NCI-H1436 treated with DMSO at 0.1 percent for 48 hours (cell line): ENCODE measurements at regions not wholly inside any gene's neighbourhood (a gene's known extent, or its start where the extent isn't known, plus 50 kb on each side); places are given as distances from the start of the nearest gene placed in this dataset.
A peak's percentile ranks its signal among the peaks of the same experiment; 100 is the strongest.
"Not testable (repeated sequence)": the region's sequence is repeated elsewhere in the genome, so short reads cannot be mapped to it uniquely, and the experiment has no call there.

Source experiments
- DNase-seq: peaks from one replicate; lab custom pipeline; 2025; lab: John Stamatoyannopoulos, UW

DNA sequence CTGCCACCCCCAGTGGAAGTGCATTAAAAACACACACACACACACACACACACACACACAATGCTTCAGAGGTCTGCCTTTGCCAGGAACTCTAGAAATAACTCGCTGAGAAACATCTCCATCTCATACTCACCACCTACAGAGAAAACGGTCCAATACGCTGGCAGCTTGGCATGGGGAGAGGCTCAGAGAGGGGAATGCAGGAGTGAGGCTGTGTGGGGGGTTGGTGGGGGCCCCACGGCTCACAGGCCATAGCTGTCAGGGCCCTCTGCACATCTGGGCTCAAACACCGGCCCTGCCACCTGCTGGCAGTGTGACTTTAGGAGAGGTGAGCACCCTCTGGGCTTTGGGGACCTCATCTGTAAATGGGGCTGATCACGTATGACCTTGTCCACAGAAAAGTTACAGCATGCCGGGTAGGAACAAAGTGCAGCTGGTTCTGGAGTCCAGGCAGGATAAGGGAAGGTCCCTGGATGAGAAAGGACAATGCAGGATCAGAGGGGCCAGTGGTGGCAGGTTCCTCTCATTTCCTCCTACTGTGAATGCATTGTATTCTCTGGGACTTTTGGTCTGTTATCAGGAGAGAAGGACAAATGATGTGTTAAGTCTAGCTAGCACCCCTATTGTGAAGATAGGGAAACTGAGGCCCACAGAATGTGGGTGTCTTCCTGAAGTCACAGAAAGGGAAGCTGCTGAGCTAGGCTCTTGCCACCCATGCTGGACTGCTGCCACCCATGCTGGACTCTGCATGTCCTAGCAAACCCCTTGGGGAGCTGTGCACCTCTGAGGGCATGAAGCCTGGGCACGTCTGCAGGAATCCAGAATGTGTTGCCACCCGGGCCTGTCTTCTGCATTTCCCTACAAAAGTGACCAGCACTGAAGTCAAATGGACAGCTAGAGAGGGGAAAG, 404.6 kb downstream of the RPS24 start:
- no peak for DNase-seq

DNA sequence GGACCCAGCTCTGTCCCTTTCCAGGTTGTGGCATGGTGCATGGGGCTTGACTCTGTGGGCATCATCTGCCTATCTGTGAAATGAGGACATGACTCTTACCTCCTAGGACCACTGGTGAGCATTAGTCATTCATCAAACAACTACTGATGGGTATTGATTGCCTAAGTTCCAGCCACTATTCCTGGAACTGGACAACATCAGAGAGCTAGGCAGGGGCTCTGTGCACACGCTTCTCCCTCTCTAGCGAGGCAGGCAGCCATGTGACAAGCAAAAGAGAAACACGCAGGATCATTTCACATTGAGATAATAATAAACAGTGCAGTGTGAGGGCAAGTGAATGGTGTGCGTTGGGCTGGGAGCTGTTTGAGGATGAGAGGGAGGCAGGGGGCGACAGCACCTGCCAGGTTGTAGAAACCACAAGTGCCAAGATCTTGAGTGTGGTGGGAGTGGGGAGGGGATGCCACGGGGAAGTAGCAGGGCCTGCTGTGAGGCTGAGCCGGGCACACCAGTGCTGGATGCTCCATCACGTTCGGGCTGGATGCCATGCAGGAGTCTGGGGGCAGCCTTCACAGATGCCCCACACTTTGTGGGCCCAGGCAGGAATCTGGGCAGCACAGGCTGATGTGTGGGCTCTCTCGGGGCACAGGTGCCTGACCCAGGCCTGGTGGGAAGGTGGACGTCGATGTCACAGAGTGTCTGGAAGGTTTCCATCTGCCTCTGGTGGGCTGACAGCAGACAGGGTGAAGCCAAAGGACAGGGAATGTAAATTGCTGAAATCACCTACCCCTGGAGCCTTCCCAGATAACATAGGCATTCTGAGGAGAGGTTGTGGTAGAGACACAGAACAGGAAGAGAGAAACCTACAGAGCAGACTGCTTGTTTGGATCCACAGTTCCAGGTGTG, 405.5 kb downstream of the RPS24 start:
- no peak for DNase-seq

DNA sequence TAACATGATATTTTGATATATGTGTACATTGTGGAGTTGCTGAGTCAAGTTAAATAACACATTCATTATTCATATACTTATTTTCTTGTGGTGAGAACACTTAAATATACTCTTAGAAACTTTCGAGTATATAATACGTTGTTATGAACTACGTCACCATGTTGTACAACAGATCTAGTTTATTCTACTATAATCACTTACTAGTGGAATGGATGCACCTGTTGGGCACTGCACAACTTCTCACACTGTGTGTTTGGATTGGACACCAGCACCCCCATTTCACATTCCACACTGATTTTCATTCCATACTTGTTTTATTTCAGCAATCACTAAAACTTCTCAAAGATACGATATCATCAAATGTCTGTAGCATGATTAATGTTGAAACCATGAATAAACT, 407.3 kb downstream of the RPS24 start:
- no peak for DNase-seq

DNA sequence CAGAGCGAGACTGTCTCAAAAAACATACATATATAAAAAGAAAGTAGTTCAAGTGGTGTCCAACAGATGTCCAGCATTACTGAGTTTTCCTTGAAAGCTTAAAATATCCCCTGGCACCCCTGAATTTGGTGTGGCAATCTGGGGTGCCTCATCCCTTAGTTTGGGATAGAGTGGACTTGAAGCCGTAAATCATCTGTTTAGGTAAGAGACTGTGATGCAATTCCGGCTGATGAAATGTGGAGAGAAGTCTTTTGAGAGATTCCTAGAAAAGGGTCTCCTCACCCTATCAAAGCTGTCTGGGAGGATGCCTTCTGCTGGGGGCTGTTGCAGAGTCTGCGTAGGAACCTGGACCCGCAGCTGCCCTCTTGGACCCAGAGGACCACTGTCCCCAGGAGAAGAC, 408.0 kb downstream of the RPS24 start:
- no peak for DNase-seq

DNA sequence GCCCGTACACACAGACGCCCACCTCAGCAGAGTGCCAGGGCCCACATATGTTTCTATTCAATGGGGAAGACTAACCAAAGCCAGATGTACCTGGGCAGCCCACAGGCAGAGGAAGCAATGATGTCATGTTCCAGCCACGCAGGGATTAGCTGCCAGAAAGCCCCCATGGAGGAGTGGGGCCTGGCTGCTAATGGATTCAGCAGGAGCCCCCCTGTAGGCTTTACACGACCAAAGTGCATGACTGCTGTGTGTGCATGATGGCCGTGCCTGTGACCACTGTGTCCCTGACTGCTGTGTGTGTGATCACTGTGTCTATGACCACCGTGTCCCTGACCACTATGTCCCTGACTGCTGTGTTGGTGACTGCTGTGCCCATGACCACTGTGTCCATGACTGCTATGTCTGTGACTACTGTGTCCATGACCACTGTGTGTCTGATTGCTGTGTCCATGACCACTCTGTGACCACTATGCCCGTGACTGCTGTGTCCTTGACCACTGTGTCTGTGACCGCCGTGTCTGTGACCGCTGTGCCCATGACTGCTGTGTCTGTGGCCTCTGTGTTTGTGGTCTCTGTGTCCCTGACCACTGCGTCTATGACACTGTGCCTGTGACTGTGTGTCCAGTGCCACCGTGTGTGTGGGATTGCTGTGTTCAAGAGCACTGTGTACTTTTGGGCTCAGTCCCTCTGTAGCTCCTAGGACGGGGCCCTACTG, 409.3 kb downstream of the RPS24 start:
- no peak for DNase-seq

DNA sequence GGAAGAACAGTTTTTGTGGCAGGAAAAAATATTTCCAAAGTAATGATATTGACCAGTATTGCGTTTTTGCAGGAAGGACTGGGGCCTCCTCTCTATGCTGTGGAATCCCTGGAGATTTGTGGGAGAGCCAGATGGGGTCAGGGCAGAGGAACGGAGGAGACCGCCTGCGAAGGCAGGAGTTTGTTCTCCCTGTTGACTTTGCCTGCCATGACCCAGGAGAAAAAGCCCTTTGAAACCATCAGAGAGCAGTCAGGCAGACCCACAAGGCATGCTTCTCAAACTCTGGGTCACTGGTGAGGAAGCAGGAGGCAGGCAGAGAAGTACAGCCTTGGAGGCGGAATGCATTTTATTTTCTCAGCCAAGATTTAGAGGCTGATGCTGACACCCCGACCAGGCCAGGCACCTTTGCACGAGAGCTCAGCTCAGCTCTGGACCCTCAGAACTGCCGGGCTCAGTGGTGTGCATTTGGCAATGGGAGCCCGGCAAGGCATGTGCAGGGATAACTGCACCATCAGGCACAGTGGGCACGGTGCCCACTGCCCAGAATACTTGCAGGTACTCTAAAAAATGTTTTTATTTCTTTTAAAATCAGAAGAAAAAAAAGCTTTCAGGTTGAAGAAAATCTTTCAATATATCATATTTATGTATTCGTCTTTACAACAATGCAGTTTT, 410.4 kb downstream of the RPS24 start:
- DNase-seq: no peak

DNA sequence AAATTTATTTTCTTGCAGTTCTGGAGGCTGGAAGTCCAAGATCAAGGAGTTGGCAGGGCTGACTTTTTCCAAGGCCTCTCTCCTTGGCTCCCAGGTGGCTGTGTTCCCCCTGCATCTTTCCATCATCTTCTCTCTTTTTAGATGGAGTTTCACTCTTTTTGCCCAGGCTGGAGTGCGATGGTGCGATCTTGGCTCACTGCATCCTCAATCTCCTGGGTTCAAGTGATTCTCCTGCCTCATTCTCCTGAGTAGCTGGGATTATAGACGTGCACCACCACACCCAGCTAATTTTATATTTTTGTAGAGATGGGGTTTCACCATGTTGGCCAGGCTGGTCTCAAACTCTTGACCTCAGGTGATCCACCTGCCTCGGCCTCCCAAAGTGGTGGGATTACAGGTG, 411.1 kb downstream of the RPS24 start:
- DNase-seq: not testable (repeated sequence)

DNA sequence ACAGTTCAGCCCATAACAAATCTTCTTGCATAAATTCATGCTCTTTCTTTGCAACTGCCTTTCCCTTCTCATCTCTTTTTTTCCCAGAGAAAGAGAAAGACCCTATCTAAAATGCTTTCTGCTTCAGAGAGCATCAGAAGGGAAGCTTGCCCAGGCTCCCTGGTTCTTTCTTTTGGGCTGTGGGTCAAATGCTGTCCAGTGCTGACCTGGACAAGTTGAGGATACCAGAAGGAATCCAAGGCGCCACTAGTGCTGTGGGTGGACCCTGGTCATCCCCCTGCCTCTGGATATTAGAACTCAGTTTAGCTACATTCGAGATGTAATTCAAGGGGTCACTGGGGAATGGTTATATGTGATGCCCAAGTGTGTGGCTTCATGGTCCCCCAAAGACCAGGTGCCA, 411.6 kb downstream of the RPS24 start:
- DNase-seq: no peak

DNA sequence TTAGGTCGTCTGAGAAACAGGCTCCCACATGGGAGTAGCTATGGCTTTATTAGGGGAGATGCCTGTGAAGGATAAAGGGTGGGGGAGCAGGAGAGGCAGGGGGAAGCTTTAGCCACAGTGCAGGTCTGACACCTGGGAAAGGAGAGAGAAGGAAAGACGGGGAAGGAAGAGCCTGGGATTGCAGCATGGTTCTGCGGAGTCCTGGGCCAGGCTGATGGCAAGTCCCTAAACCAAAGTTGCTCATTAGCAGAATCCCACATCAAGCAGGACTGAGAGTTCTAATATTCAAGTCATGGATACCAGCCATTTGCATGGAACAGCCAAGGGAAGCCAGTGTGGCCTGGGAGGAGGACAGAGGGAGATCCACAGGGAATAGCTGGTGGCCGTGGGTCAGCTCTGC, 414.8 kb downstream of the RPS24 start:
- DNase-seq: no peak

DNA sequence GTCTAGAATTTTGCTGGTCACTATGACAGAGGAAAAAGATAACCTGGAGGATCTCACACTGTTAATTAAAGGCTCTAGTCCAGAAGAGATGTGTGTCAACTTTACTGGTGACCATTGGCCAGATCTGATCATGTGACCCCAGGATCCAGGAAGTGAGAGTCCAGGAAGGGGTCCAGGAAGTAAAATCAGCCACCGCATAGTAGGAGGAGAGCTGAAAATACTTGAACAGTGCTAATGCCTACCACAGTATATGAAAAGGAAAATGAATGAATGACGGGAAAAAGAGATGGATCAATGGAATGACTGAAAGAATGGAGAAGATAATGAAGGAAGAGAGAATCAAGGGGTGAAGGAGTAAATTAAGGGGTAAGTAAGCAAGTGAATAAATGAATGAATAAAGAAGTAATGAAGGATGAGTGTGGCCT, 415.3 kb downstream of the RPS24 start:
- no peak for DNase-seq

DNA sequence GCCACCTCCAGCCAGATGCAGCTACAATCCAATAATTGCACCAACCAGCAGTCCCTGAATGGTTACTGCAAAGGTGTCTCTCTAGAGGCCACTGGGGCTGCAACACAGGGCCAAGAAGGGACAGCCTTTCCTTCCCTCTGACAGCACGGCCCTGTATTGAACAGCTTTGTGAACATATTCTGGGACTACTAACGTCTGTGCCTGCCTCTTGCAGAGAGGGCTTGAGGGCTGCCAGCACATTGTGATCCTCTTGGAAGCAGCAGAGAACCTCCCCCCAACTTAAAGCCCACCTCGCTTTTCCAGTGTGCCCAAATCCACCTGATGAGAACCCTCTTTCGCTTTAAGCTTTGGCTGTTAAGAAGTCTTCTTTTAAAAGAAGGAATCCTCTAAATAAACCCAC, 415.9 kb downstream of the RPS24 start:
- no peak for DNase-seq

DNA sequence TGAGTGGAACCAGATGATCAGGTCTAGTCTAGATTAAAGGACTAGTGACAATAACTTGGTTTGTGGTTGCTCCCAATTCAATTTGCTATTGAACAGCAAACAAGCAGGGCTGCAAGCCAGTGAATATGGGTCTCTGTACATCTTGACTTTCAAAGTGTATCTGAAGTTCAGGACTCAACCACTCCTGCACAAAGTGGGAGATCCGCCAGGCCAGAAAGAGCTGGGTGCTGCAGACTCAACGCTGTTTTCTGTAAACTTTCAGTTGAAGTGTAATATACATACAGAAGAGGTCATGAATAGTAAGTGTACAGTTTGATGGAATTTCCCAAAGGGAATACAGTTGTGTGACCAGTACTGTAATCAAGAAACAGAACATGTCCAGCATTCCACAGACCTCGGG, 416.6 kb downstream of the RPS24 start:
- no peak for DNase-seq

DNA sequence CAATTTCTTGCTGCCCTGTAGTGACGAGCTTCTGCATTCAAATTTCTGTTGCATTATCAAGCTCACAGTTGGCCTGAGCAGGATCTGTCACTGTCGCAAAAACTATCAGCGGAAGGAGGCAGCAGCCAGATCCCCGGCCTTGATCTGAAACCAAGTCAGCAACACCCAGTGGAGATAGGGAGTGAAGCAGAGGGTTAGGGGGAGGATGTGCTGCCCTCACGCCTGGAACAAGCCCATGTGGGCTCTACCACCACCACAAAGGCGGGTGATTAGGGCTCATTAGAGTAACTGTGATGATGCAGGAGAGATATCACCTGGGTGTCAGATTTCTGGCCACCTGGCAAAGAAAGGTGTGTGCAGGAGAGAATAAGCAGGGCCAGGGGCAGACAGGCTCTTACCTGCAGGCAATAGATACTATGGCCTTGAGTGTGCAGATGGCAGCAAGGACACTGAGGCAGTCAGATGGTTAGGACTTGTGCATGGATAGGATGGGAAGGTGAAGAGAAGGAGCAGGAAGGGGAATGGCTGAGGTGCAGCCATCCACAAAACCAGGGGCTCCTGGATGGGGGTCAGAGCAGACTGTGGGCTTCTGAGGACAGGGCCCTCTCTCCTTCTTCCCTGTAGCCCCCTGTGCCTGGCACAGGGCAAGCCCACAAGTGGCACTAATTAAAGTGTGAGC, 417.3 kb downstream of the RPS24 start:
- DNase-seq: no peak

DNA sequence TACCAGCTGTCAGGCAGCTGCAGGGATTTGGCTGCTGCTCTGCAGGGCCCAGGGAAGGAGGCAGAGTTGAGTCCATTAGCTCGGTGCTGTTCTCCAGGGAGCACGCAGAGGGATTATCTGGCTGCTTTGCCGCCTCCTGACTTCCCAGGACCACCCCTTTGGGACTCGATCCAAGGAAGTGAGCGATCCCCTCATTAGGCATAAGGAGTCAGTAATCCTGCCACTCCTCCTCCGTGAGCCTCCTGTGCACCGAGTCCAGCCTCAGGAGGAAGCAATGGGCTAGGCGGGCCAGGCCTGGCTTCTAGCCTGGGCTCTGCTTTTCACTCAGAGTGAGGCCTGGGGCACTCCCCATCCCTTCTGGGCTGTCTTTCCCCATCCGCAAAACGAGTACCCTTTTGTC, 417.9 kb downstream of the RPS24 start:
- DNase-seq: peak; percentile 12

DNA sequence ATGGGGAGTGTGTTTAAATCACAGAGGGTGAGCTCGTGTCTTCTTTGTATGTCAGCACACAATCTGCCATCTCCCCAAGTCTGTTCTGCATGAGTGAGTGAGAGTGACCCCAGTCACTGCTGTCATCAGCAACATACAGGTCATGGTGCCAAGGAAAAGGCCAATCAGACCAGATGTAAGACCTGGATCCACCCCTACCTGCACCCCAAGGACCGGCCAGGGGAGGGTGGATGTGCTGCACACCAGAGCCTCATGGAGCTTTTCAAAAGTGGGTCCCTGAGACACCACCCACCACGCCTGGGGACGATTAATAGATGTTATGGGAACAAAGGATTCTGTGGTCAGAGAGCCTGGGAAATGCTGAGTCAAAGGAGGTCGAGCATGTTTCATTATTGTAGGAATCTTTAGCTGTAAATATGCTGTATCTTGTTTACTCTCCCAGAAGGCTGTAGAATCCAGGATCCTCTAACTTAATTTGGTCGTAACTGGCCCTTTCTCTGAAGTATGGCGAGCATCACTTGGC, 420.5 kb downstream of the RPS24 start:
- DNase-seq: no peak

DNA sequence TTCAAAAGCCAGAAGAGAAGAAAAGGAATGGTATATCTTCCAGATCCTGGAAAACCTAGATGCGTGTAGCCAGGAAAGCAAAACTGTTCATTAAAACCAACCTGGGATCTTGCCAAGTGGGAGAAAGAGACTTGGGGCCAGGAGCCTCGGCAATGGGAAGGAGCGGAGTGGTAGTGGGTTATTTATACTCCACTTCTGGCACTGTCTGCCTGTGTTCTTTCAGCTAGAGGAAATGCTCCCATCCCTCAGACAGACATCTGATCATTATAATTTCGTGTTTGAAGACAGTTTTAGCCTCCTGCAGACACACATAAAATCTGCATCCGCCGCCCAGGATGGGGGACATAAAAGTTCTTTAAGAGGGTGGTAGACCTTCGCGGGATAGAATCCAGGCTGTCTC, 421.6 kb downstream of the RPS24 start:
- no peak for DNase-seq

DNA sequence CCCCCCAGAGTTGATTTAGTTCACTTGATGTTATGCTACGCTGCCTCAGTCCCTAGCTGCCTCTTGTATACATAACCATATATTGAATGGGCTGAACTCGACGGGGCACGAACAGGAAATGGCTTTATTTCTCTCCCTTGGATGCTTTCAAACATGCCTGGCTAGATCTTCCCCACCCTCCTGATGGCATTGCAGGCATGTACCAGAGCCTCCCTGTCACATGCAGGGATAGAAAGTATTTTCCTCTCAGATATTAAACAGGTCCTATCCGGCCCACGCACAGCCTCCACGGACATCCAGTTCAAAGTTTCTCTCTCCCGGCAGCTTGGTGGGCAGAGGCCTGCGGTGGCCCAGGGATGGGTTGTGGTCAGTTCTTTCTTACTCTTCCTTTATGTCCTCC, 422.1 kb downstream of the RPS24 start:
- no peak for DNase-seq

DNA sequence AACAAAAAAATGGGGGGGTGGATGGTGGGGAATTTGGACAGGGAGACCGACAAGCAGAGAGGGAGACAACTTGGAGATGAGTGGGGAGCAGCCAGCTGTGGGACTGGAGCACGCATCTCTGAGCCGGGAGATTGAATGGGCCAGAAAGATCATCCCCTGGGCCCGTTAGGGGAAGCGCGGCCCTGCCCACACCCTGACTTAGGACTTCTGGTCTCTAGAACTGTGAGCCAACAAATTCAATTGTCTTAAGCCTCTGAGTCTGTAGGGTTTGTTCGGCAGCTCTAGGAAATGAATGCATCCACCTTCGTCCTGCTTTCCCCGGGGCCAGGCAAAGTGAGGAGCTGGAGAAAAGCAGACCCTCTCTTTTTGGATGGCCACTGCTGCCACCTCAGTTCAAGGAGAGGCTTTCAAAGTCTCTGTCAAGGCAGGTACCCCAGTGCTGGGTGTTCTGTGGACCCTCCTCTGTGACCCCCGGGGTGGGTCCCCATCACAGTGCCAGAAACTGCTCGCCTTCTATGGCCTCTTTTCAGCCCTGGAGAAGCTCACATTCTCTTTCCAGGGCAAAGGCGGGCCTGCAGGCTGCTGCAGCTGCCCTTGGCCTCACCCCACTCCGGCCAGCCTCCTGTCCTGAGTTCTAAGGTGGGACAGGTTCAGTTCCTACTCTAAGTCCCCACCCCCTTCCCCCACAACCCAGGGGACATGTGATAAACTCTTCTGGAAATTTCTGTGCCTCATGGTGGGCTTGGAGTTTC, 423.2 kb downstream of the RPS24 start:
- DNase-seq: no peak

DNA sequence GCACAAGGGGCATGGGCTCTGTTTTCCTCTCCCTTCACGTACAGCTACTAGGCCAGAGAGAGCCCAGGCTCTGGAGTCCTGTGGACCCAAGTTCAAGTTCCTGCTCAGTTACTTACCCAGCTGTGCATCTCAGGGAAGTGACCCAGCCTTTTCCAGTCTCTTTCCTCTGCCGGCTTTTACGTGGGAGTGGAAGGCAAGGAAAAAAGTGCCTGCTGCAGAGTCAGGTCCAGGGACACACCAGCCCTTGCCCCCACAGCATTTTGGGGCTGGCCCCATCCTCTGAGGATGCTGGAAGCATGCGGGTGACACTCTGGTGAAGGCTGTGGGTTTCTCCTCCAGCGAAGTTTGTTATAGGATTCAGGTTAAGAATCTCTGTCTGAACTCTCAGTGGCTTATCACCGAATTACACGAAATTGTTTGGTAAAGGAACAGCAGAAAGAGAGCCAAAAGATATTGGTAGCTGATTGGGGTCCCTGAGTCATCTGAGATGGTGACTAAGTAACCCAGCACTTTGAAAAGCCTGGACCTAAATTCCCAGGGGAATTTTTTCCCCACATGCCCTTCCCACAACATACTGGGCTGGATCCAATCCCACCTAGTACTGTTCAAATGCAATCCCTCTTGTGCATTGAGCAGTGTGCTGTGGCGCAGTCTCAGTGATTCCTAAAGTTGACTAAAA, 424.3 kb downstream of the RPS24 start:
- DNase-seq: no peak
